ENCODE measurements at regions not wholly inside any gene's neighbourhood (a gene's known extent, or its start where the extent isn't known, plus 50 kb on each side); places are given as distances from the start of the nearest gene placed in this dataset.
"Not testable (repeated sequence)": the region's sequence is repeated elsewhere in the genome, so short reads cannot be mapped to it uniquely, and the experiment has no call there.

GRCh38 chr7:51633006-51633405 lies 316.4 kb upstream of the COBL start:
- Mint-ChIP-seq H3K36me3 (ENCODE audit: insufficient read depth) (no peaks in the 10 kb centered on the region), H3K27me3 (no peaks in the 10 kb centered on the region)

DNA sequence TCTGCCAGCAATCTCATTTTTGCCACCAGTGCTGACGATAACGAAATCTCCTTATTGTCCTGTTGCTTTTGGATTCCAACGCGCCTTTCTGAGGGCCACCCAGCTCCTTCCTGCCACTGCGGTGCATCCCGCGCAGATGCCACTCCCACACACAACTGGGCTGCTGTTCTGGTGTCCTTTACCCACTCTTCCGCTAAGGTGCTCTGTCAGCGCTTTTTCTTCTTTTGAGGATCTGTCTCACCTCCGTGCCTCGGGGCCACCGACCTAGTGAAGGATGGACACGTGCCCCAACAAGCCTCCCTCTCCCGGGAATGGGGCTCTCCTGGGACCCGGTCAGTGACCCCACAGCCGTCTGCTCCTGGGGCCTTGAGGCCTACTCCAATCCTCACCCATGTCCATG lies 314.3 kb upstream of the COBL start:
- no peaks in the 10 kb centered on the region for H3K4me1 Mint-ChIP-seq (ENCODE audit: low read depth in 2 of 2)
- no peaks in the 10 kb centered on the region for H3K36me3 Mint-ChIP-seq (ENCODE audit: insufficient read depth)
- ATAC-seq (replicated peaks) (no peak), DNase-seq (no peak)
- no peaks in the 10 kb centered on the region for H3K27me3 Mint-ChIP-seq
- H3K27ac Mint-ChIP-seq: no peak overlapping the region
- H3K4me3 Mint-ChIP-seq: no peak overlapping the region
- peaks cover 13 to 19% of the 10 kb centered on the region in 2 donors for H3K9me3 Mint-ChIP-seq

More at GRCh38 chr7:51633006-51633405, 316.4 kb upstream of the COBL start:
- no peaks in the 10 kb centered on the region for H3K4me1 Mint-ChIP-seq (ENCODE audit: low read depth in 2 of 2)
- DNase-seq (no peak), ATAC-seq (replicated peaks) (no peak)
- no peak overlapping the region for H3K4me3 Mint-ChIP-seq
- H3K27ac Mint-ChIP-seq: no peak overlapping the region
- peaks cover 9 to 18% of the 10 kb centered on the region in 2 donors for H3K9me3 Mint-ChIP-seq

- Mint-ChIP-seq H3K27me3 (no peaks in the 10 kb centered on the region), H3K9me3 (peaks cover 9 to 13% of the 10 kb centered on the region in 2 donors), H3K4me1 (ENCODE audit: low read depth in 2 of 2) (no peaks in the 10 kb centered on the region), H3K4me3 (no peak overlapping the region), H3K27ac (no peak overlapping the region), H3K36me3 (ENCODE audit: insufficient read depth) (no peaks in the 10 kb centered on the region)
- ATAC-seq (replicated peaks) (no peak), DNase-seq (no peak)
Measured at GRCh38 chr7:51629206-51629605, 312.6 kb upstream of the COBL start.

DNA sequence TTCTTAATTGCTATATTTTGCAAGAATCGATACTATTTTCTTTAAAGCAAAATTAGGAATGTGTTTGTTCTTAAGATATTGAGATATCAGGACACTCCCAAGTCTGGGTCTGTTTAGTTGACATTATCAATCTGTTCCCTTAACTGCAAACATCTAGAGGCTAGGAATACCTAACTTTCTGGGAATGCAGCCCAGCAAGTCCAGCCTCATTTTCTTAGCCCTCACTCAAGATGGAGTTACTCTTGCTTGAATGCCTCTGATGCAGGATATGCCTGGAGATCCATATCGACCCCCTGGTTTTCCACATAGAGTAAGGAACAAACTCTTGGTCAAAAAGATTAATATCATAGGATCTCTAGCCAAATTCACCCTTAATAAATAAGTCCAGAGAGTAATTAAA lies 305.3 kb upstream of the COBL start:
- Mint-ChIP-seq H3K27ac (no peak overlapping the region), H3K4me3 (no peak overlapping the region), H3K9me3 (peaks cover 13% of the 10 kb centered on the region in 2 donors), H3K27me3 (no peaks in the 10 kb centered on the region), H3K4me1 (ENCODE audit: low read depth in 2 of 2) (no peaks in the 10 kb centered on the region), H3K36me3 (ENCODE audit: insufficient read depth) (no peaks in the 10 kb centered on the region)
- ATAC-seq (replicated peaks): no peak
- no peak for DNase-seq

- H3K36me3 Mint-ChIP-seq (ENCODE audit: insufficient read depth): no peaks in the 10 kb centered on the region
- ATAC-seq (replicated peaks) (no peak), DNase-seq (no peak)
- peaks cover 14 to 17% of the 10 kb centered on the region in 2 donors for H3K9me3 Mint-ChIP-seq
- no peak overlapping the region for H3K27ac Mint-ChIP-seq
- H3K27me3 Mint-ChIP-seq: no peaks in the 10 kb centered on the region
- no peak overlapping the region for H3K4me3 Mint-ChIP-seq
- no peaks in the 10 kb centered on the region for H3K4me1 Mint-ChIP-seq (ENCODE audit: low read depth in 2 of 2)
Measured at GRCh38 chr7:51620706-51621105, 304.1 kb upstream of the COBL start.

- H3K9me3 Mint-ChIP-seq: peaks cover 16 to 18% of the 10 kb centered on the region in 2 donors
Measured at GRCh38 chr7:51619880-51620279, 303.3 kb upstream of the COBL start.

DNA sequence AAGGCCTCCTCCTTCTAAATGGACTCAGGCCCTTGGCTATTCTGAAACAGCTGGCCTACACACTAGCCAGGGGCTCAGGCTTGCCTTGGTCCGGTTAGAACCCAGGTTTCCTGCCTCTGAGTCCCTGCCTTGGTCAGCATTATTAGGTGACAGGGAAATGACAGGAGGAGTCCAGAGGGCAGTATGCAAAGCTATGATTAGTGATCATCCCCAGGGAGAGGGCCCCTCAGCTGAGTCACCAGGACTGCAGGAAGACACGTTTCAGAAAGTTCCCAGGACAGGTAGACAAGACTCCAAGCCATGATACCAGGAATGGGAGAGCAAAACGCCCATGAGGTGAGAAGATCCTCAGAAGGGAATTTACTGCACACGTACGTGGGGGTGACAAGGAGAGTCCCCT lies 301.1 kb upstream of the COBL start:
- Mint-ChIP-seq H3K4me1 (ENCODE audit: low read depth in 2 of 2) (no peaks in the 10 kb centered on the region), H3K4me3 (no peak overlapping the region), H3K27me3 (no peaks in the 10 kb centered on the region), H3K36me3 (ENCODE audit: insufficient read depth) (no peaks in the 10 kb centered on the region), H3K27ac (no peak overlapping the region), H3K9me3 (peaks cover 6 to 8% of the 10 kb centered on the region in 2 donors)
- DNase-seq (no peak), ATAC-seq (replicated peaks) (no peak)

More at GRCh38 chr7:51619880-51620279, 303.3 kb upstream of the COBL start:
- no peak for DNase-seq
- Mint-ChIP-seq H3K4me3 (no peak overlapping the region), H3K27me3 (no peaks in the 10 kb centered on the region), H3K4me1 (ENCODE audit: low read depth in 2 of 2) (no peaks in the 10 kb centered on the region), H3K27ac (no peak overlapping the region), H3K36me3 (ENCODE audit: insufficient read depth) (no peaks in the 10 kb centered on the region)
- ATAC-seq (replicated peaks): no peak

DNA sequence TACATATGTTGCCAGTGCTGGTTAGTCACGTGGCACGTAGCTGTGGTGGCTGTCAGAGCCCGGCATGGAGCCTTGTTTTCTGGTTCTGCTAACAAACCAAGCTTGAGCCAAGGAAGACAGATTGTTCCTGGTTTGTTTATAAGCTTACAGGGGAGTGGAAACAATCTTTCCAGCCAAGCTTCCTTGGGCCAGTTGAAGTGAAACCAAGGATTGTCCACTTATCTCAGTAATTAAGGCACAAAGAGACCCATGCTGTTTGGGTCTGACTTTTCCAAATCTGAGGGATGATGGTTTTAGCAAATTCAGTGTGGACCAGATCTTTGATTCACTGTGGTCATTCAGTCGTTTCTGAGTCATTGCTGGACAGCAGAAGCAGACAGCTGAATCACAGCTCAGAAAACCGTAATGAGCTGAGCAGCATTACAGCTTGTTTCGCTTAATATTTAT lies 297.3 kb upstream of the COBL start:
- Mint-ChIP-seq H3K4me1 (ENCODE audit: low read depth in 2 of 2) (no peaks in the 10 kb centered on the region), H3K4me3 (no peak overlapping the region), H3K9me3 (peaks cover 6 to 8% of the 10 kb centered on the region in 2 donors), H3K27ac (no peak overlapping the region), H3K27me3 (no peaks in the 10 kb centered on the region), H3K36me3 (ENCODE audit: insufficient read depth) (no peaks in the 10 kb centered on the region)
- no peak for ATAC-seq (replicated peaks)
- DNase-seq: no peak

- Mint-ChIP-seq H3K4me1 (ENCODE audit: low read depth in 2 of 2) (no peaks in the 10 kb centered on the region), H3K27me3 (no peaks in the 10 kb centered on the region), H3K27ac (no peak overlapping the region), H3K36me3 (ENCODE audit: insufficient read depth) (no peaks in the 10 kb centered on the region), H3K9me3 (peaks cover 13% of the 10 kb centered on the region in 2 donors), H3K4me3 (no peak overlapping the region)
- DNase-seq (no peak), ATAC-seq (replicated peaks) (no peak)
Measured at GRCh38 chr7:51611937-51612336, 295.3 kb upstream of the COBL start.

GRCh38 chr7:51607447-51607846 lies 290.8 kb upstream of the COBL start:
- H3K4me1 Mint-ChIP-seq (ENCODE audit: low read depth in 2 of 2): no peaks in the 10 kb centered on the region
- H3K9me3 Mint-ChIP-seq: peaks cover 7 to 9% of the 10 kb centered on the region in 2 donors
- DNase-seq (no peak), ATAC-seq (replicated peaks) (no peak)
- H3K27ac Mint-ChIP-seq: no peak overlapping the region
- no peak overlapping the region for H3K4me3 Mint-ChIP-seq
- no peaks in the 10 kb centered on the region for H3K36me3 Mint-ChIP-seq (ENCODE audit: insufficient read depth)
- no peaks in the 10 kb centered on the region for H3K27me3 Mint-ChIP-seq

DNA sequence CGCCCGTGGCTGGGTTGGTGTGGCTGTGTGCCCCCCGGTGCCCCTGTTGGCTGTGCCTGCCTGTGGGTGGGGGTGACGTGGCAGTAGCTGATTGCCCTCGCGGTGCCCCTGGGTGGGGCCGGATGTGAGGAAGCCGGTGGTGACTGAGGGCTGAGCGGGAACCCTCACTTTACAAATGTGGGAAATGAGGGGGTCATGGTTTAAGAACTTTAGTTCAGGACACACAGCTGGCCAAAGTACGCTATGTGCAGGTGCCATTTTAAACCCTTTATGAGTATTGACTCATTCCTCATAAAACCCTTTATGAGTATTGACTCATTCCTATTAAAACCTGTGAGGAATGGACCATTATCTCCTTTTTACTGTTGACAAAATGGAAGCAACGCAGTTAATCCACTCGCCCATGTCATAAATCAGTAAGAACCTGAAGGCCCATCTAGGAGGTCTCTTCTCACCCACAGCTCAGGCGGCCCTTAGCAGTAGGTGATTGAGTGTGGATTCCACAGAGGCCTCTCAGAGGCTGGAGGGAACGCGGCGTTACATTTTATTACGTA lies 290.1 kb upstream of the COBL start:
- no peaks in the 10 kb centered on the region for H3K4me1 Mint-ChIP-seq (ENCODE audit: low read depth in 2 of 2)
- H3K9me3 Mint-ChIP-seq: peaks cover 8 to 14% of the 10 kb centered on the region in 2 donors
- DNase-seq (no peak), ATAC-seq (replicated peaks) (no peak)
- H3K36me3 Mint-ChIP-seq (ENCODE audit: insufficient read depth): no peaks in the 10 kb centered on the region
- H3K27ac Mint-ChIP-seq: no peak overlapping the region
- no peak overlapping the region for H3K4me3 Mint-ChIP-seq
- H3K27me3 Mint-ChIP-seq: no peaks in the 10 kb centered on the region

DNA sequence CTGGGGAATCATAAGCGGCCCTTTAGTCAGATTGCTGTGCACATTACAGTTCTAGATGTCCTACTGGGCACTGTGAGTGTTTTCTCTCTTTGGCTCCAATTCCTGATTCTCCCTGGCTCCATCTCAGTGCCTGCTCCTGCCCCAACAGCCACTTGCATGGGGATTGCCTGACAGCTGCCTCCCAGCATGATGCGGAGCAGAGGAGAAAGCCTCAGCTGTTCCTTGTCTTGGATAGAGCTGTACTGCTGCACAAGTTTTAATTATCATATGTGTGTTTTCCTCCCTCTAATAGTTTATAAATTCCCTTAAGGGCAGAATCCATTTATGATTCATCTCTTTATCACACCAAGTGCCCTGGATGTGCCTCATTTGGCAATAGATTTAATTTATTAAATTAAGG lies 285.8 kb upstream of the COBL start:
- no peak for DNase-seq
- no peaks in the 10 kb centered on the region for H3K27me3 Mint-ChIP-seq
- H3K36me3 Mint-ChIP-seq (ENCODE audit: insufficient read depth): no peaks in the 10 kb centered on the region
- H3K4me3 Mint-ChIP-seq: no peak overlapping the region
- peaks cover 7 to 21% of the 10 kb centered on the region in 2 donors for H3K9me3 Mint-ChIP-seq
- no peaks in the 10 kb centered on the region for H3K4me1 Mint-ChIP-seq (ENCODE audit: low read depth in 2 of 2)
- no peak for ATAC-seq (replicated peaks)
- H3K27ac Mint-ChIP-seq: no peak overlapping the region

DNA sequence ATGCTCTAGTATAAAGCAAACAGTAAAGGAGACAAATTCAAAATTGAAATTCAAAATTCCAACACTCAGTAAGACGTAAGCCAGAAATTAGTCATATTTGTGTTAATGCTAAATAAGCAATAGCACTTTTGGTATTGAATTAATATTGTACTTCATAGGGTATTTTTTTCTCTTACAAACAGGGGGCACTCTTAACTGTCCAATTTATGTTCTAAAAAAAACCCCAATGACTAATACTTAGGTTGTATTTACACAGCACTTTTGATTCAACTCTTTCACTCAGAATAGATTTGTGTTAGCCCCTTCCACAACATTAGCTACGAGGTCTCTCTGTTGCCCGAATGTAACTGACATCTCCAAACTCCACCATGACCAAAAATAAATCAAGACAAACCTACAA lies 284.9 kb upstream of the COBL start:
- ATAC-seq (replicated peaks) (no peak), DNase-seq (no peak)
- Mint-ChIP-seq H3K4me1 (ENCODE audit: low read depth in 2 of 2) (no peaks in the 10 kb centered on the region), H3K27me3 (no peaks in the 10 kb centered on the region), H3K4me3 (no peak overlapping the region), H3K27ac (no peak overlapping the region), H3K36me3 (ENCODE audit: insufficient read depth) (no peaks in the 10 kb centered on the region), H3K9me3 (peaks cover 8 to 25% of the 10 kb centered on the region in 2 donors)

DNA sequence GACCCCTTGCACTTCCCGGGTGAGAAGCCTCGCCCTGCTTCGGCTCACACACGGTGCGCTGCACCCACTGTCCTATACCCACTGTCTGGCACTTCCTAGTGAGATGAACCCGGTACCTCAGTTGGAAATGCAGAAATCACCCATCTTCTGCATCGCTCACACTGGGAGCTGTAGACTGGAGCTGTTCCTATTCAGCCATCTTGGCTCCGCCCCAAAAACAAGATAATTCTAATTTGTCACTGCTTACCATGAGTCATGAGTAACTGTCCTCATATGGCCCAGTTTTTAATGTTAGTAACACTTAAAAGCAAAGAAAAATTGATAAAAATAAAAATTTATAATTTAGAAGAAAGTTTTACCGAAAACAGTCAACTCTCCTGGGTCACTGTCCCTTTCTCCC lies 283.3 kb upstream of the COBL start:
- peaks cover 8 to 25% of the 10 kb centered on the region in 2 donors for H3K9me3 Mint-ChIP-seq
- H3K27ac Mint-ChIP-seq; H3K4me3 Mint-ChIP-seq; H3K36me3 Mint-ChIP-seq (ENCODE audit: insufficient read depth); ATAC-seq (replicated peaks); H3K4me1 Mint-ChIP-seq (ENCODE audit: low read depth in 2 of 2); DNase-seq; H3K27me3 Mint-ChIP-seq: not testable (repeated sequence)

GRCh38 chr7:51593628-51594027 lies 277.0 kb upstream of the COBL start:
- H3K27me3 Mint-ChIP-seq: no peaks in the 10 kb centered on the region

More at GRCh38 chr7:51593628-51594027, 277.0 kb upstream of the COBL start:
- Mint-ChIP-seq H3K4me3 (no peak overlapping the region), H3K27ac (no peak overlapping the region), H3K36me3 (ENCODE audit: insufficient read depth) (no peaks in the 10 kb centered on the region), H3K4me1 (ENCODE audit: low read depth in 2 of 2) (no peaks in the 10 kb centered on the region), H3K9me3 (peaks cover 7 to 8% of the 10 kb centered on the region in 2 donors)
- ATAC-seq (replicated peaks): no peak
- no peak for DNase-seq
